ENCODE measurements at regions not wholly inside any gene's neighbourhood (a gene's known extent, or its start where the extent isn't known, plus 50 kb on each side); places are given as distances from the start of the nearest gene placed in this dataset.

GRCh38 chr12:31783556-31783955, 54.7 kb upstream of the AMN1 start:
- no peak for TF ChIP-seq CTCF (IDR thresholded peaks at IDR 0.05; ENCODE audit: insufficient read depth, low read length, poor library complexity, severe bottlenecking)
- TF ChIP-seq EZH2phosphoT487 (conservative IDR thresholded peaks at IDR 0.05; ENCODE audit: low read length), result no peak
